Kidney epithelial cell (primary cell): ENCODE measurements at regions not wholly inside any gene's neighbourhood (a gene's known extent, or its start where the extent isn't known, plus 50 kb on each side); places are given as distances from the start of the nearest gene placed in this dataset.

Experiments
- DNase-seq: peaks from one replicate; pipeline ENCODE4 v3.0.0-alpha.2; 2010; ENCODE audit warnings: low read depth
- H3K27me3 ChIP-seq: 2 replicates; pipeline ENCODE4 v1.6.0; 2011; ENCODE audit warnings: low read length; ENCODE audit not compliant: control insufficient read depth, insufficient read depth
- H3K36me3 ChIP-seq: 2 replicates; pipeline ENCODE4 v1.5.1; 2011; ENCODE audit warnings: low read length; ENCODE audit not compliant: control insufficient read depth, insufficient read depth
- H3K4me3 ChIP-seq: 2 replicates; pipeline ENCODE4 v1.5.1; 2011; ENCODE audit warnings: low read depth, mild to moderate bottlenecking, control low read depth, low read length
- TF ChIP-seq, protein P1 (sequence below): IDR thresholded peaks from 2 replicates; pipeline ENCODE4 v1.5.1; 2011; ENCODE audit warnings: mild to moderate bottlenecking, moderate library complexity, low read length, control low read depth, inconsistent platforms; ENCODE audit not compliant: insufficient read depth, poor library complexity, severe bottlenecking

DNA sequence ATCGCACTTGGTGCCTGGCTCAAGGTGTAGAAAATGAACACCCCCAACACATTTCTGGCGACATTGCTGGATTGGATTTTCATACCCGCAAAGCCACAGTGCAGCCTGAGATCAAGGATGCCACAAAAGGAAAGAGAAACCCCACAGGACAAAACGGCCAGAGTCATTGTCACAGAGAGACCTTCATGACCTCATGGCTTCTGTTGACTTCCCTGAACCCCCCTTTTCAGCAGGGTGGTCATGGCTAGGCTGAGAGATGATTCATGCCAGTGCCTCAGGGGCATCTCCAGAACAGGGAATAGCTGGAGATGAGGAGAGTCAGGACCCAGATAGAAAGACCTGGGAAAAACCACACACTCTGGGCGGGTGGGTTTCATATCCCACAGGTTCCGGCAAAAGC lies 122.0 kb downstream of the C16orf95 start:
- H3K4me3 ChIP-seq = no peak overlapping the region

DNA sequence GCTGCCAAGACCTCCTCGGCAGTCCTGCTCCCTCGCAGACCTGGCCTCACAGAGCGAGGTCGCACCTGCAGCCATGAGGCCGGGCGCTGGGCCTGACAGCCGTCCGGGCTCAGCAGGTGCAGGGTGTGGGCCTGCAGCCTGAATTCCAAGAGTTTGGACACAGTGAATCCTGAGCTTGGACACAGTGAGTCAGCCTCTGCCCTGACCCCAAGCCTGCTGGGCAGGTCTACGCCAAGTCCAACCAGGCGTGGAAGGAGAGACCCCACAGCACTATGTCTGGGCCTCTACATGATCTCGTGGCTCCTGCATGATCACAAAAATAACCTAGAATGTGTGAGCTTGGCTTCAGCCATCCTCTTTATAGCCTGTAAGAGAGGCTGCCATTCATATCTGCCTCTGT lies 121.0 kb downstream of the C16orf95 start:
- Histone ChIP-seq H3K4me3 (no peak overlapping the region), H3K36me3 (no peaks in the 10 kb centered on the region), H3K27me3 (no peaks in the 10 kb centered on the region)
- no peak for DNase-seq
- TF ChIP-seq, protein P1, sequence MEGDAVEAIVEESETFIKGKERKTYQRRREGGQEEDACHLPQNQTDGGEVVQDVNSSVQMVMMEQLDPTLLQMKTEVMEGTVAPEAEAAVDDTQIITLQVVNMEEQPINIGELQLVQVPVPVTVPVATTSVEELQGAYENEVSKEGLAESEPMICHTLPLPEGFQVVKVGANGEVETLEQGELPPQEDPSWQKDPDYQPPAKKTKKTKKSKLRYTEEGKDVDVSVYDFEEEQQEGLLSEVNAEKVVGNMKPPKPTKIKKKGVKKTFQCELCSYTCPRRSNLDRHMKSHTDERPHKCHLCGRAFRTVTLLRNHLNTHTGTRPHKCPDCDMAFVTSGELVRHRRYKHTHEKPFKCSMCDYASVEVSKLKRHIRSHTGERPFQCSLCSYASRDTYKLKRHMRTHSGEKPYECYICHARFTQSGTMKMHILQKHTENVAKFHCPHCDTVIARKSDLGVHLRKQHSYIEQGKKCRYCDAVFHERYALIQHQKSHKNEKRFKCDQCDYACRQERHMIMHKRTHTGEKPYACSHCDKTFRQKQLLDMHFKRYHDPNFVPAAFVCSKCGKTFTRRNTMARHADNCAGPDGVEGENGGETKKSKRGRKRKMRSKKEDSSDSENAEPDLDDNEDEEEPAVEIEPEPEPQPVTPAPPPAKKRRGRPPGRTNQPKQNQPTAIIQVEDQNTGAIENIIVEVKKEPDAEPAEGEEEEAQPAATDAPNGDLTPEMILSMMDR = no peak

More for the DNA sequence above, 122.0 kb downstream of the C16orf95 start:
- Histone ChIP-seq H3K36me3 (no peaks in the 10 kb centered on the region), H3K27me3 (no peaks in the 10 kb centered on the region)
- DNase-seq = no peak
- TF ChIP-seq, protein P1 = no peak

DNA sequence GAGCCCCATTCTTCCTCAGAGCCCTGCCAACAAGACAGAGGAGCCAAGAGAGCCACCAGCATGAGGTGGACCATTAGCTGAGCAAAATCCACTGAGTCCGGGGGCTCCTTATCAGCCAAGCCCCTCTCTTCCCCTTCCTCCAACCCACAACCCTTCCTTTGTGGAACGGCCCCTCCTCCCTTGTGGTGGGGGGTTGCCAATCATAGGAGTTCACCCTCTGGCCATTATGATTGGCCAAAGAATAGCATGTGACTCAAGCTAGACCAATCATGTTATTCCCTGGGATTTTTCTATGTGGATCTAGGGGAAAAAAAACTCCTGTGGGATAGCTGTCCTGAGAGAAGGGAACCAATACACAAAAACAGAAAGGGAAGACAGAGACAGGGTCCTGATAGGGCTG lies 120.5 kb downstream of the C16orf95 start:
- H3K27me3 ChIP-seq = no peaks in the 10 kb centered on the region
- H3K36me3 ChIP-seq = no peaks in the 10 kb centered on the region
- no peak for DNase-seq
- TF ChIP-seq, protein P1 = no peak
- no peak overlapping the region for H3K4me3 ChIP-seq

DNA sequence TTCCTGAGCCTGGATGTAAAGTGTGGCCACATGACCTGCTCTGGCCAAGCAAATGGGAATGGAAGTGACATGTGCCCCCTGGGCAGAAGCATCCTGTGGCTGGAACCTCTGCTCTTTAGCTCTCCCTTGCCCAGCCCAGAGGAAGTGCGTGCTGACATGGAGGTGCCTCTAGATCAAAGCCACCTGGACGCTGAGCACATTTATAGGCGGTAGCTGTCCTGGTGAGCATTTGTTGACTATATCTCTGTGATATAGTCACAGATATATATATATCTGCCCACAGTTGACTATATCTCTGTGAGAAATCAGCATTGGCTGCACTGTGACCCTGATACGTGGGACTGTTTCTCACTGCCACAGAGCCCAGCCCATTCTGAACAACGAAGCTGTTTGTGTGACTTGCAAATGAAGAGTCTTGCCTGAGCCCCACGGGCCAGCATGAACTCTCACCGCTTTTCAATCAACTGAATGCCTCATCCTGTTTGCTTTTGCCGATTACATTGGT lies 118.8 kb downstream of the C16orf95 start:
- H3K36me3 ChIP-seq = no peaks in the 10 kb centered on the region
- H3K27me3 ChIP-seq = no peaks in the 10 kb centered on the region
- no peak overlapping the region for H3K4me3 ChIP-seq
- TF ChIP-seq, protein P1 = no peak
- DNase-seq = no peak

DNA sequence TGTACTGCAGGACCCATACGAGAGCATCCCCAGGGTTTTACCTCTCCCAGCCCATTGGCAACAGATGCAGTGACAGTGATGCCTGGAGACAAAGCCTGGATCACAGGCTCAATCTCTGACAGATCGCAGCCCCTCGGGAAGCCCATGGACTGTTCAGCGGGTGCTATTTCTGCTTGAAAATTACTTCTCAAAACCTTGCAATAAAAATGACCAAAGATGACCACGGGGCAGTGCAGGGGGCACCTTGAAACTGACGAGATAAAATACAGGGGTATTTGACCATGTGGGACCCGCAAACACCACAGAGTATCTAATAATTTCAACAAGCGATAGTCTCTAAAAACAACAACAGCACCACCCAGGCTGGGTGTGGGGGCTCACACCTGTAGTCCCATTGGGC lies 118.3 kb downstream of the C16orf95 start:
- H3K36me3 ChIP-seq = no peaks in the 10 kb centered on the region
- no peak for DNase-seq
- TF ChIP-seq, protein P1 = no peak
- H3K27me3 ChIP-seq = no peaks in the 10 kb centered on the region
- H3K4me3 ChIP-seq = no peak overlapping the region

DNA sequence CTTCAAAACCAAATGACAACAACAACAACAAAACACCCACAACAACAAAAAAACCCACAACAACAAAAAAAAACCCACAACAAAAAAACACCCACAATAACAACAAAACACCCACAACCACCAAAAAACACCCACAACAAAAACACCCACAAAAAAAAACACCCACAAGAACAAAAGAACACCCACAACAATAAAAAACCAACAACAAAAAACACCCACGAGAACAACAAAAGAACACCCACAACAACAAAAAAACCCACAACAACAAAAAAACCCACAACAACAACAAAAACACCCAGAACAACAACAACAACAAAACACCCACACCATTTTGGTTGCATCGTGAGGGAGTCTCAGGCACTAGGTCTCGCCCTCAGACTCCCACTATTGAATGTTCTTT lies 117.8 kb downstream of the C16orf95 start:
- no peaks in the 10 kb centered on the region for H3K36me3 ChIP-seq
- TF ChIP-seq, protein P1 = no peak
- no peak overlapping the region for H3K4me3 ChIP-seq
- DNase-seq = no peak
- H3K27me3 ChIP-seq = no peaks in the 10 kb centered on the region
